GM21381 (cell line): ENCODE measurements at regions not wholly inside any gene's neighbourhood (a gene's known extent, or its start where the extent isn't known, plus 50 kb on each side); places are given as distances from the start of the nearest gene placed in this dataset.
"Not testable (repeated sequence)": the region's sequence is repeated elsewhere in the genome, so short reads cannot be mapped to it uniquely, and the experiment has no call there.

Experiments used
- ATAC-seq: cut with Tn5 transposase; IDR thresholded peaks from one replicate; pipeline ENCODE4 v1.9.1; 2021; ENCODE audit warnings: mild to moderate bottlenecking, moderate library complexity; ENCODE audit not compliant: unreplicated experiment

DNA sequence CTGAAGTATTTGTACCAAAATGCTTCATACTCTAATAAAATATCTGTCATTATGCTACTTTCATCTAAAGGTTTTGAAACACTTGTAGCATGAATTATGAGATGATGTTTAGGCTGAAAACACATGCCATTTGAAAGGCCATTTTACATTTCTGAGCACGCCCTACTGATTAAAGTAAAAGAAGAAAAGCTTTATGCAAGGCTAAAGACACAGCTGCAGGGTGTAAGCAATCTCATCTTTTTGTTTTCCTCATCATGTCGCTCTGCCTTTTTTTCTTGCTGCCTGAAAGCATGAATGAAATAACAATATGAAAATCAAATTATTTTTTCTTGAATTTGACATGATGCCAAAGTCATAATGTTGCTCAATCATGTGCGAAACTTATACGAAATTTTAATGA, 148.6 kb upstream of the ARG1 start:
- ATAC-seq: no peak

DNA sequence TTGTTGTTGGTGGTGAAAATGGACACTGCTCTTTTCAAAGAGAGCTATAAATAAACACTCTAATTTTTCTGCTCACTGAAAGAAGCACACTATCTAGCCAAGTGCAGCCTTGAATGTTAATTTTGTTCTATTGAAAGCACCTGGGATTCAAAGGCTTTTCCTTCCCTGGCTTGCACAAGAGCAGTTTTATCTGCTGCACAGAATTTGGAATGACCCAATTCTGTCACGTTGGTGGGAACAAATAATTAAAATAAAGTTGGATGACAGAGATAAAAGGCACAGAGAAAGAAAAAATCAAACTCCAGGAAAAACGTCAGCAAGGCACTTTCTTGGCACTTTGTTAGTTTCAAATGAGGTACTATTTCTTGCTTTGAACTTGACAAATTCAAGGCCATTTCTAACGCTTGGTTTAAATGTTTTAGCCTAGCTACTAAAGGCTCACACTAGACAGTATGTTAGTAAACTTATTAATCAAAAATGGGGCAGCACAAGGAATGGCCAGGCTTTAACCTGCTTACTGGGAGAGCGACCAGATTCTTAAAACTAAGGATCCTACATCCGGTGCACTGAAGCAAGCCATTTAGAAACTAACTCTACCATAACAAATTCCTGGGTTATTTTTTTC, 145.5 kb upstream of the ARG1 start:
- no peak for ATAC-seq

DNA sequence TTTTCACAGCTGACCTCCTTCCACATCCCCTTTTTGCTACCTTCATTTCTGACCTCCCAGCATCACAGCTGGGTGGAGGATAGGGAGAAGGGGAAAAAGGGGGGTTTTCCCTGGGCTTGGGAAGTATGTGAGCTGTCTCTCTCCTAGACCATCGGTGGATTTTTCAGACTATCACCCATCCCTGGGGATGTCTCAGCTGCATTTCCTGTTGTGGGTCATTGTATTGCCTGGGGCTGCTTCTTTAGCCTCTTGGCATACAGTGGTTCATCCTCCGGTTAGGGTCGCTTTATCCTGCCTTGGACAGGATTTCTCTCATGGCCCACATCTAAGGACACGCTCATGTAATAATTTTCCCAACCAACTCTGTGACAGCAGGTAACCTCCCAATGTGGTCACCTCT, 142.5 kb upstream of the ARG1 start:
- no peak for ATAC-seq

DNA sequence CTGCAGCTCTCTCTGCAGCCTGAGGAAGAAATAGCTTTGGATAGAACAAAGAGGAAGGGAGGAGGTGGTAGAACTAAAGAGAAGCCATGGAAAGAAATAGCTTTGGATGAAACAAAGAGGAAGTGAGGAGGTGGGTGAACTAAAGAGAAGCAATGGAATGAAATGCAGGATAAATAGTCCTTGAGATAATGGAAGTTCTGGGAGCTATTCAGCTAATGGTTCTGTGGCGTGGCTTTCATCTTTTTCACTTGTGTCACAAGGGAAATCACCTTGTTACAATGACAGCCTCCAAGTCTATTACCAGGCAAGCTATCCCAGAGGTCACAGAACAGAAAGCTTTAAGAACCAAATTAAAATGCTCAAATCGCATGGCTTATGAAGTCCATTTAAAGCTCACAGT, 141.3 kb upstream of the ARG1 start:
- ATAC-seq: no peak

DNA sequence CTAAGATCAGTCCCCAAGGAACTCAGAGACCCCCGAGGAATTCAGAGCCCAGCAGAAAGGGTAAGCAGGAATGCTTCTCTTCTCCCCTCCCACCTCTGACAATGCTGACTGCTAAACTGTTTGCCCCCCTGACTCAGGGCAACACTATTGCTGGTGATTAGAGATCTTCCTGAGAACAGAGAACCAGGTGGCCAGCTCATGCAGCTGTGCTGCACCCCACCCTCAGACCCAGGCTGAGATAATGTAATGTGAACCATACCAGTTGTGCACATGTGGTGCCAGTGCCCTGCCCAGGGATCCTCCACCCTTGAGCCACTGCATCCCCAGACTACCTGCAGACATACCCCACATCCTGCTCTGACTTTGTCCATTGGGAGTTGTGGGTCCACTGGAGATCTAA, 139.1 kb upstream of the ARG1 start:
- ATAC-seq: no peak

DNA sequence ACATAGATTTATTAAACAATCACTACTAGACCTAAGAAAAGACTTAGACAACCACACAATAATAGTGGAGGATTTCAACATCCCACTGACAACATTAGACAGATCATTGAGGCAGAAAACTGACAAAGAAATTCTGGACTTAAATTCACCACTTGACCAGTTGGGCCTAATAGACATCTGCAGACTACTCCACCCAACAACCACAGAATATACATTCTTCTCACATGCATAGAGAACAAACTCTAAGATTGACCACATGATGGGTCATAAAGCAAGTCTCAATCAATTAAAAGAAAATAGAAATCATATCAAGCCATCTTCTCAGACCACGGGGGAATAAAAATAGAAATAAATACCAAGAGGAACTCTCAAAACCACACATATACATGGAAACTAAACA, 136.7 kb upstream of the ARG1 start:
- no peak for ATAC-seq

DNA sequence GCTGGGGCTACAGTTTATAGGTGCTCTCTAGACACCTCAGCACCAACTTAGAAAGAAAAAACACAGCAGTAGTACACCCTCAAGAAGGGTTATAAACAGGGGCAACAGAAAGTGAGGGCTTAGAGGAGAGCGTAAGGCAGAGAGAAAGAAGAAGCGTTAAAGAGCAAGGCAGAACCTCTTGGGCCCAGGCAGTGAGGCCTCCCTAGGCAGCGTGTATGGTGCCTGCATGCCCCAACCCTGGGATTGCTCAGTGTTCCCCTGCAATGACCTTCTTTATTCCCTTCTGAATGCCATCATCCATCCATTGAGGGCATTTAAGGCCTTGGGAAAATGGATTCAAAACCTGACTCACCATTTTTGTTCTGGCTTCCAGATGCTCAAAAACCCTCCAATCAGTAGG, 130.0 kb upstream of the ARG1 start:
- ATAC-seq: no peak

DNA sequence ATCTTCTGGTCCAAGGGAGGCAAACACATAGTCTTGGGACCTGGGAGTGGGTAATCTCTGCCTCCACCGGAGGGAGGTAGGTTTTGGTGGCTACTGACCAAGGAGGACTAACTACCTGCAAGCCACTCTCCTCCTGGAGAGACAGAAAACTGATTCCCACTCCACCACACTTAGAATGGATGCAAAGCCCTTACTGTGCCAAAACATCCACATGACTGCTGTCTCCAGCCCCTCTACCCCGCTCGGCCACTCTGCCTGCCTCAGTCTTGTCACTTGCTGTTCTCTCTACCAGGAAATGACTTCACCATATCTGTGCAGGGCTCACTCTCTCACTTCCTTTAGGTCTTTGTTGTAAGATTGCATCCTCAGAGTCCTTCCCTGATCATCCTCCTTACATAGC, 129.5 kb upstream of the ARG1 start:
- ATAC-seq: no peak

DNA sequence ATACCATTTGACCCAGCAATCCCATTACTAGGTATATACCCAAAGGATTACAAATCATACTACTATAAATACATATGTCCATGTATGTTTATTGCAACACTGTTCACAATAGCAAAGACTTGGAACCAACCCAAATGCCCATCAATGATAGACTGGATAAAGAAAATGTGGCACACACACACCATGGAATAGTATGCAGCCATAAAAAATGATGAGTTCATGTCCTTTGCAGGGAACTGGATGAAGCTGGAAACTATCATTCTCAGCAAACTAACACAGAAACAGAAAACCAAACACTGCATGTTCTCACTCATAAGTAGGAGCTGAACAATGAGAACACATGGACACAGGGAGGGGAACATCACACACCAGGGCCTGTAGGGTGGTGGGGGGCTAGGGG, 127.7 kb upstream of the ARG1 start:
- not testable (repeated sequence) for ATAC-seq

DNA sequence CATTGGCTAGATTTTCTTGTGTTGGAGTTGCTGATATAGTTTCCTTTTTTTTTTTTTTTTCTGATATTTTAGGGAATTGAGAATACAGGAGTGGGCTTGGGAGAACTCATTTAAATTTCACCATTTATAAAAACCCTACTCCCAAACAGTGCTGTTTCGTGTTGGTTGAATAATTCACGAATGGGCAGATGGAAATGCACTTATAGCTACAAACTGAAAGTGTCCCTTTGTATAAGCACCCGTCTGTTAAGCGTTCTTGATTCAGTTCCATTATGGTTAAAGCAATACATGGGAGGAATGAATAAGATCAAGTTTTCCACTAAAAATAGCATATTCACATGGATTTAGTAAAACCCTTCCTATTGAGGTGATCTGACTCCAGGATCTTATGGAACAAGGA, 122.2 kb upstream of the ARG1 start:
- ATAC-seq: no peak

DNA sequence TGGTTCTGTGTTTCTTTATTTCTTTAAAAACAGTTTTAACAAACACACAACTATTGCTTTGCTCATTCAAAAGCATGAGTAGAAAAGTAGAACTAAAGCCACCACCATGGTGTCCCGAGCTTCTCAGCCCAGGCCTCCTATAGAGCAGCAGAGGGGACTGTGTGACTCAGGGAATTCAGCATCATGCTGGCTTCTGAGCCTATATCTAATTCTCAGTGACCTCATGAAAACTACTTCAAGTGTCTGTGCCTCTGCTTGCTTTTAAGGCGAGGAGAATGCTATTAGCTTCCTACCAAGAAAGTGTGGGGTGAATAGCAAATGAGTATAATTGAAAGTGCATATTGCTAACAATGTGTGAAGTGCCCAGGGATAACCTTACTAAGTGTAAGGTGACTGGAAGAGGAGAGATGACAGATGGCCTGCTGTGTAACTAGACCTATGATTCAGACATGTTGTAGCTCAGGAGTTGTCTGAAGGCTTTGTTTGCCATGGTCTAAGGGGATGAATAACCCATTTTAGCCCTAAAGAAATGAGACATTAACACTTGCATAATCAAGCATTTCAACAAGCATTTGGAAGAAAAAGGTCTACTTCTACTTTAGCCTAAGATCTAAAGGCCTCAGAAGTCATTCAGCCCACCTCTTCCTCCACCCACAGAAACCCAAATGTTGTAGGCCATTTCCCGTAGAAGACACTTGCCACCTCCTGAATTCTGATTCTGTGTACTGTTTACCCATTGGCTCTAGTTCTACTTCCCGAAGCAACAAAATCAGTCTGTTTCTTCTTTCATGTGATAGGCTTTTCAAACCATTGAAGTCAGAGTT, 121.5 kb upstream of the ARG1 start:
- no peak for ATAC-seq

DNA sequence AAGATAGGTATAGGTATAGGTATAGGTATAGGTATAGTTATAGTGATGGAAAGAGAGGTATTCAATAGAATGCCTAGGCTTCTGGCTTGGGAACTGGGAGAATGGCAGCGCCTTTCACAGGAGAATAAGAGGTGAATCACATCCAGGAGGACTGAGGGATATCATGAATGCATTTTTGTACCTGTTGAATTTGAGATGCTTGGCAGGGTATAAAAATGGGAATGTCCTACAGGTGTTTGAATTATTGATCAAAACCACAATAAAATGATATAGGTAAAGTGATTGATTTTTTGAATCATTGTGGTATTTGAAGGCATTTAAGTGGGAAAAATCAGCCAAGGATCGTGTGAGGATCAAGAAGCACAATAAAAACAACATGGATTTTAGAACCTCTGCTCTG, 119.2 kb upstream of the ARG1 start:
- ATAC-seq: no peak

DNA sequence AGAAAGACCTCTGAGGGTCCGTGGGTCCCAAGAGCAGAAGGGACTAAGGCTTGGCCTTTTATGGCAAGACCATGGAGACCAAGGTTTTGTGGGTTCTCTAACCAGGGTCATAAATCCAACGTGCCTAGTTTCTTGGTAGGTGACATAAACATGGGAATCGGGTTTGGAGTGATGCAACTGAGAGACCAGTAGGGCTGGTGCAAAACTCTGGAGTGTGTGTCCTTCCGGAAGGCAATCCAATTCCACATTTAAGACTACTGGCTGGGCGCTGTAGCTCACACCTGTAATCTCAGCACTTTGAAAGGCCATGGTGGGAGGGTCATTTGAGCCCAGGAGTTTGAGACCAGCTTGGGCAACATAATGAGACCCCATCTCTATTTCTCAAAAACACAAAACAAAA, 116.5 kb upstream of the ARG1 start:
- no peak for ATAC-seq

DNA sequence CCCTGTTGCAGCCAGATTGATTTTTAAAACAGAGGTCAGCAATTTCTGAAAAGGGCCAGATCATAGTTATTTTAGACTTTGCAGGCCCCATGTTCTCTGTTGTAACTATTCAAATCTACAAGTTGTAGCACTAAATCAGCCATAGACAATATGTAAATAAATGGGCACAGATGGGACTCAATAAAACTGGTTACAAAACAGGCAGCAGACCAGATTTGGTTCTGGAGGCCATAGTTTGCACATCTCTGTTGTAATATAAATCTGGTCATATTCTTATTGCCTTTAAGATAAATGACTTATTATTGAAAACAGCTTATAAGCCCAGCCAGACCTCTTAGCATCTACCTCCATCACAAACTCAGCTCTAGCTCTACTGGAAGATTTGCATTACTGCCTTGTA, 114.0 kb upstream of the ARG1 start:
- ATAC-seq: no peak

DNA sequence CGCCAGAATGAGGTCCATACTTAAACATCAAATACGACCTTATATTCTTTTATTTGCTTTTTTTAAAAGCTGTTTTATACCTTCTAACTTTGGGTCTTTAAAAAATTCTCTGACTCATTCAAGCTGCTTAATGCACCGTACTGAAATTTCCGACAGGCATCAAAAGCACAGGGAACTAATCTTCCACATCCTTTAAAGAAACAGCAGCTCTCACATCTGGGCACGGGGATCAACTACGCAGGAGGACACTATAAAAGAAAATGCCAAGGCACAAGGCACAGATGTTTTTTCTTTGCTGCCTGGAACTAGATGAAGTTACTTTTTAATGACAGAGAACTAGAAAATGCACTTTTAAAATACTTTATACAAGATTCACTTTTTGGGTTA, 112.4 kb upstream of the ARG1 start:
- ATAC-seq: no peak

DNA sequence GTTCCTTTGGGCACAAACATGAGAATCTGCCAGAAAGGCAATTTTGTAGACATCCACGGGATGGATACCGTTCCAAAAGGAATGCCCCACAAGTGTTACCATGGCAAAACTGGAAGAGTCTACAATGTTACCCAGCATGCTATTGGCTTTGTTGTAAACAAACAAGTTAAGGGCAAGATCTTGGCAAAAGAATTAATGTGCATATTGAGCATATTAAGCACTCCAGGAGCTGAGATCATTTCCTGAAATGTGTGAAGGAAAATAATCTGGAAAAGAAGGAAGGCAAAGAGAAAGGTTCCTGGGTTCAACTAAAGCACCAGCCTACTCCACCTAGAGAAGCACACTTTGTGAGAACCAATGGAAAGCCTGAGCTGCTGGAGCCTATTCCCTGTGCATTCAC, 103.9 kb upstream of the ARG1 start:
- no peak for ATAC-seq

DNA sequence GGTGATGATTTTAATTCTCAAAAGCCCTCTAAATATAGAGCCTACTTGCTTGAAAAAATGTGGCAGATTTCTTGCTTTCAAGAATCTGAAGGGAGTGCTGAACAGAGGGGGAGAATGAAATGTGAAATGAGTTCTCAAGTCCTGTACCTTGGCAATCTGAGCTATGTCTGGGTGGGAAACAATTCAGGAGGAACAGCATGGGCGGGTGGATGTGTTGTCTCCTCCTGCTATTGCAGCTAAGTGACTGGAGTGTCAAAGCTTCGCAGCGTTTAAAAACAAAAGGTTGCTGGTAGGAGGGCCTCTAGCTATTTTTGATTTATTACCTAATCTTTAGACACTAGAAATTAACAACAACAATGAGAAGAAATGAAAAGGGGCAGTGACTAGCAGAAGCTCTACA, 102.5 kb upstream of the ARG1 start:
- no peak for ATAC-seq

DNA sequence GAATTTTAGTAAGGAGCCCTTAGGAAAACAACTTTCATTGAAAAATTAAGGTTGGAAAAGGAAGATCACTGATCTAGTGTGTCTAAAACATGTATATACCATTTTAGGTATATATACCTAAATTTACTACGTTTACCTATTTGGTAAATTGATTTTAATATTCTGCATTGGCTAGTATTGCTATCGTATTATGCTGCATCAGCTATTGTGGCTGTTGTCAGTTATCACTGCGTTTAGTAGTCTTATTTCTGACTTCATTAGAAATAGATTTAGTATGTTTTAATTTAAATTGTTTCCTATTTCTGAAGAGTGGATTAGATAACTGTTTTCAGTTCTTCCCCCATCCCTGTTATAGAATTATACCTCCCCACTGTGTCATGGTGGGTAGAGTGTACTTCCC, 101.7 kb upstream of the ARG1 start:
- ATAC-seq: no peak

DNA sequence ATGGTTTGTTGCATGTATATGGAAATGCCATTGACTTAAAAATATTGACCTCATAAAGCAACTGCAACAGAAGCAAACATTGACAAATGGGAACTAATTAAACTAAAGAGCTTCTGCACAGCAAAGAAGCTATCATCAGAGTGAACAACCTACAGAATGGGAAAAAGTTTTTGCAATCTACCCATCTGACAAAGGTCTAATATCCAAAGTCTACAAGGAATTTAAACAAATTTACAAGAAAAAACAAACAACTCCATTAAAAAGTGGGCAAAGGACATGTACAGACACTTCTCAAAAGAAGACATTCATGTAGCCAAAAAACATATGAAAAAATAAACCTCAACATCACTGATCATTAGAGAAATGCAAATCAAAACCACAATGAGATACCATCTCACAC, 99.7 kb upstream of the ARG1 start:
- ATAC-seq: not testable (repeated sequence)

DNA sequence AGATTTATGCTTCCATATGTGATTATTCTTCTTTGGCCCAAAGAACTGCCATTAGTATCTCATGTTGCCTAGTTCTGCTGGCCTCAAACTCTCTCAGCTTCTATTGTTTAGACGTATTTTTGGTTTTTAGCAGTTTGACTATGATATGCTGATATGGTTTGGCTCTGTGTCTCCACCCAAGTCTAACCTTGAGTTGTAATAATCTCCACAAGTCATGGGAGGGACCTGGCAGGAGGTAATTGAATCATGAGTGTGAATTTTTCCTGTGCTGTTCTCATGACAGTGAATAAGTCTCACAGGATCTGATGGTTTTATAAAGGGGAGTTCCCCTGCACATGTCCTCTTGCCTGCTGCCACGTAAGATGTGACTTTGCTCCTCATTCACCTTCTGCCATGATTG, 96.7 kb upstream of the ARG1 start:
- ATAC-seq: no peak

DNA sequence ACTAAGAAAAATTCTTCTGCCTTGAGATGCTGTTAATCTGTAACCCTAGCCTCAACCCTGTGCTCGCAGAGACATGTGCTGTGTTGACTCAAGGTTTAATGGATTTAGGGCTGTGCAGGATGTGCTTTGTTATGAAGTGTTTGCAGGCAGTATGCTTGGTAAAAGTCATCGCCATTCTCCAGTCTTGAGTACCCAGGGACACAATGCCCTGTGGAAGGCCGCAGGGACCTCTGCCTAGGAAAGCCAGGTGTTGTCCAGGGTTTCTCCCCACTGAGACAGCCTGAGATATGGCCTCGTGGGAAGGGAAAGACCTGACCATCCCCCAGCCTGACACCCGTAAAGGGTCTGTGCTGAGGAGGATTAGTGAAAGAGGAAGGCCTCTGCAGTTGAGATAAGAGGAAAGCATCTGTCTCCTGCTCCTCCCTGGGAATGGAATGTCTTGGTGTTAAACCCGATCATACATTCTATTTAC, 94.2 kb upstream of the ARG1 start:
- not testable (repeated sequence) for ATAC-seq

DNA sequence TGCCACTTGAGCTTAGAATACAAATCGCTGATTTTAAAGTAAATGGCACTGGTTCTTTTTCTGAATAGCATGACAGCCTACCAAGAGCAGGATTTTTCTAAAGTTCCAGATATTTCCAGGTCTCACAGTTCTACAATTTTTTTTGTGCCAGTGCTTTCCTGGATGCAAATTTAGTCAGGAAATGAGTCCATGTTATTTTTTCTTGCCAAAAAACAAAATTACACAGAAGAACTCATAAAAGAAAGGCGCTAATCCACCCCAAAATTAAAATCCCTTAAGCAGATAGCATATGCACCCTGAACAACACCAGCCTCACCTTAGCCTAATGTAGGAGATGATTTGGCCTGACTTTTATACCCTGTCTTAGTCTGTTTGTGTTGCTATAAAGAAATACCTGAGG, 86.4 kb upstream of the ARG1 start:
- no peak for ATAC-seq

DNA sequence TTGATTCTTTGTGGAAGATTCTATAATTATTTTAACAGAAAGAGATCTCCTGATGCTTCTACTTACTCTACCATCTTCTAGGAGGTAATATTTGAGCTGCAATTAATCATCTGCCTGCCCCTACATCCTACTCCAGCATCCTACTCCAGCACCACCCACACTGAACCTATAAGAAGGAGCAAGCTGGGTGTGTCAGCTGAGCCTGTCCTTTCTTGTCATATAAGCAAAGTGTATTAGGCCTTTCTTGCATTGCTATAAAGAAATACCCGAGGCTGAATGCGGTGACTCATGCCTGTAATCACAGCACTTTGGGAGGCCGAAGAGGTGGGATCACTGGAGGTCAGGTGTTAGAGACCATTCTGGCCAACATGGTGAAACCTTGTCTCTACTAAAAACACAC, 84.2 kb upstream of the ARG1 start:
- ATAC-seq: no peak
